ENCODE measurements at regions not wholly inside any gene's neighbourhood (a gene's known extent, or its start where the extent isn't known, plus 50 kb on each side); places are given as distances from the start of the nearest gene placed in this dataset.
"Not testable (repeated sequence)": the region's sequence is repeated elsewhere in the genome, so short reads cannot be mapped to it uniquely, and the experiment has no call there.

DNA sequence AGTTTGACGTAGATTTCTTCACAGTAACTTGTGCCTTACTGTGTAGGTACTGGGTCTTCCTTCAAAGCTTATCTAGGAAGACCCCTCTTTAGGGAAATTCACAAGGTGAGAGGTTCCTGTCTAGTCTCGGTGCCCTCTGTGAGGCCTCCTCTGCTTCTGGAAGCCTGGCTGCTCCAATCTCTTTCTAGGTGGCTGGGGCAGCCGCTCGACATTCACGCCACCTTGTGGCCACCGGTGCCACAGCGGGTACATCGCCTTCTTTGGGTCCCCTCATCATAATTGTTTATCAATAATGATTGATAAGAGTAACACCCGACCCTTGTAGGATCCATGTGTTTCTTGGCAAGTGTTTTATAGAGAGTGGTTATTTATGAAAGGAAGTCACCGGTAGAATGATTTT, 80.8 kb upstream of the GOLGA6L22 start:
- TF ChIP-seq, protein P1, sequence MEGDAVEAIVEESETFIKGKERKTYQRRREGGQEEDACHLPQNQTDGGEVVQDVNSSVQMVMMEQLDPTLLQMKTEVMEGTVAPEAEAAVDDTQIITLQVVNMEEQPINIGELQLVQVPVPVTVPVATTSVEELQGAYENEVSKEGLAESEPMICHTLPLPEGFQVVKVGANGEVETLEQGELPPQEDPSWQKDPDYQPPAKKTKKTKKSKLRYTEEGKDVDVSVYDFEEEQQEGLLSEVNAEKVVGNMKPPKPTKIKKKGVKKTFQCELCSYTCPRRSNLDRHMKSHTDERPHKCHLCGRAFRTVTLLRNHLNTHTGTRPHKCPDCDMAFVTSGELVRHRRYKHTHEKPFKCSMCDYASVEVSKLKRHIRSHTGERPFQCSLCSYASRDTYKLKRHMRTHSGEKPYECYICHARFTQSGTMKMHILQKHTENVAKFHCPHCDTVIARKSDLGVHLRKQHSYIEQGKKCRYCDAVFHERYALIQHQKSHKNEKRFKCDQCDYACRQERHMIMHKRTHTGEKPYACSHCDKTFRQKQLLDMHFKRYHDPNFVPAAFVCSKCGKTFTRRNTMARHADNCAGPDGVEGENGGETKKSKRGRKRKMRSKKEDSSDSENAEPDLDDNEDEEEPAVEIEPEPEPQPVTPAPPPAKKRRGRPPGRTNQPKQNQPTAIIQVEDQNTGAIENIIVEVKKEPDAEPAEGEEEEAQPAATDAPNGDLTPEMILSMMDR (IDR thresholded peaks at IDR 0.05 in 2 of 3, conservative IDR thresholded peaks at IDR 0.05 in 1 of 3; ENCODE audit: borderline replicate concordance in 1 of 3, insufficient read depth in 1 of 3, low read depth in 2 of 3, low read length in 2 of 3), result not testable (repeated sequence)
- not testable (repeated sequence) for TF ChIP-seq EZH2phosphoT487 (IDR thresholded peaks at IDR 0.05; ENCODE audit: borderline replicate concordance); ZFX (IDR thresholded peaks at IDR 0.05)
